Activated naive CD8-positive, alpha-beta T cell treated with anti-CD3 and anti-CD28 coated beads for 36 hours (primary cell): ENCODE measurements at regions not wholly inside any gene's neighbourhood (a gene's known extent, or its start where the extent isn't known, plus 50 kb on each side); places are given as distances from the start of the nearest gene placed in this dataset.

Experiments
- DNase-seq: peaks from one replicate; pipeline ENCODE4 v3.0.0; 2021
- H3K27ac Mint-ChIP-seq: one replicate; pipeline ENCODE4 v1.8.0; 2022; ENCODE audit warnings: mild to moderate bottlenecking, moderate library complexity, mixed read lengths
- H3K27me3 Mint-ChIP-seq: one replicate; pipeline ENCODE4 v1.8.0; 2022; ENCODE audit warnings: mild to moderate bottlenecking, mixed read lengths
- H3K36me3 Mint-ChIP-seq: one replicate; pipeline ENCODE4 v1.8.0; 2021; ENCODE audit warnings: mild to moderate bottlenecking, mixed read lengths
- H3K4me1 Mint-ChIP-seq: one replicate; pipeline ENCODE4 v1.8.0; 2021; ENCODE audit warnings: mixed read lengths
- H3K4me3 Mint-ChIP-seq: one replicate; pipeline ENCODE4 v1.8.0; 2022; ENCODE audit warnings: mild to moderate bottlenecking, moderate library complexity, mixed read lengths
- H3K9me3 Mint-ChIP-seq: one replicate; pipeline ENCODE4 v1.8.0; 2022; ENCODE audit warnings: mixed read lengths

- Mint-ChIP-seq H3K27me3 (no peaks in the 10 kb centered on the region), H3K4me1 (no peaks in the 10 kb centered on the region), H3K27ac (no peak overlapping the region), H3K4me3 (no peak overlapping the region), H3K9me3 (peaks cover 2% of the 10 kb centered on the region), H3K36me3 (no peaks in the 10 kb centered on the region)
- DNase-seq, result no peak
Observed at GRCh38 chr11:42620796-42621195, 691.0 kb upstream of the API5 start.

GRCh38 chr11:42625757-42626665 is 685.8 kb upstream of the API5 start:
- Mint-ChIP-seq H3K27me3 (no peaks in the 10 kb centered on the region), H3K9me3 (no peaks in the 10 kb centered on the region), H3K36me3 (no peaks in the 10 kb centered on the region), H3K4me1 (no peaks in the 10 kb centered on the region), H3K4me3 (no peak overlapping the region), H3K27ac (no peak overlapping the region)
- no peak for DNase-seq

GRCh38 chr11:42631220-42631843 is 680.5 kb upstream of the API5 start:
- Mint-ChIP-seq H3K4me1 (no peaks in the 10 kb centered on the region), H3K27ac (no peak overlapping the region), H3K4me3 (no peak overlapping the region), H3K27me3 (no peaks in the 10 kb centered on the region), H3K9me3 (peaks cover 1% of the 10 kb centered on the region), H3K36me3 (no peaks in the 10 kb centered on the region)
- DNase-seq, result no peak

GRCh38 chr11:42646959-42647358 is 664.8 kb upstream of the API5 start:
- H3K27me3 Mint-ChIP-seq, result no peaks in the 10 kb centered on the region
- no peak overlapping the region for H3K27ac Mint-ChIP-seq
- no peak overlapping the region for H3K4me3 Mint-ChIP-seq
- H3K9me3 Mint-ChIP-seq, result peaks cover 2% of the 10 kb centered on the region
- no peak for DNase-seq
- H3K4me1 Mint-ChIP-seq, result no peaks in the 10 kb centered on the region
- H3K36me3 Mint-ChIP-seq, result no peaks in the 10 kb centered on the region

DNA sequence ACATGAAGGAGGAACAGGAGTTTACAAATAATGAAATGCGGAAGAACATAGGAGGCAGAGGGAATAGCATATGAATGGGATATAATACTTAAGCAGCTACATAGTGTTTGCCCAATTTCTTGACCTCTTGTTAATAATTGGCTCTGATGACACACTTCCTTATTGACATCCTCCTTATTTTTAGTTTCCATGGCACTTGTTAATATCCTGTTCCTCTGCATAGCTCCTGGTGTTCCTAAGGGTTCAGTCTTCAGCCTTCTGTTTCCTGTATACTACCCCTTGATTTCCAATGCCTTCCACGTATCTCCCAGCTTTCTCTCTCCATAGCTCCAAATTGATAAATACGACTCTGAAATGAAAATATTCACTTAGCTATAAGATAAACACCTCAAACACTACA is 663.8 kb upstream of the API5 start:
- Mint-ChIP-seq H3K4me3 (no peak overlapping the region), H3K27me3 (no peaks in the 10 kb centered on the region), H3K36me3 (no peaks in the 10 kb centered on the region), H3K9me3 (peaks cover 2% of the 10 kb centered on the region), H3K4me1 (no peaks in the 10 kb centered on the region), H3K27ac (no peak overlapping the region)
- no peak for DNase-seq

DNA sequence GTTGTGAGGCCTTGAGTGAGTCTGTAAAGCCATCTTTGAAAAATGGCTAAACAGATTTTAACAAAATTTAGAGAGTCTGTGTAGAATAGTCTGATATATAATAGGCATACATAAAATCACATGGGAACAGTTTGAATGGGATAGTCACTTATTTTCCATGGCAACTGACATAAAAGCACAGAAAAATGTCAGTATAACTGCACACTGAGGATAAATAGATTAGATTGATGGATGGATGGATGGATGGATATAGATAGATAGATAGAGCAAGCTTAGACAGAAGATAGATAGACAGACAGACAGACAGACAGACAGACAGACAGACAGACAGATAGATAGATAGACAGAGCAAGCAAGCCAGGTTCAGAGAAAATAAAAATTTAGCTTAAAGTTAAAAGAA is 660.2 kb upstream of the API5 start:
- H3K4me3 Mint-ChIP-seq, result no peak overlapping the region
- H3K36me3 Mint-ChIP-seq, result no peaks in the 10 kb centered on the region
- H3K4me1 Mint-ChIP-seq, result no peaks in the 10 kb centered on the region
- peaks cover 3% of the 10 kb centered on the region for H3K9me3 Mint-ChIP-seq
- H3K27me3 Mint-ChIP-seq, result no peaks in the 10 kb centered on the region
- no peak overlapping the region for H3K27ac Mint-ChIP-seq
- no peak for DNase-seq

- no peak for DNase-seq
- peaks cover 5% of the 10 kb centered on the region for H3K9me3 Mint-ChIP-seq
Observed at GRCh38 chr11:42657169-42657568, 654.6 kb upstream of the API5 start.

DNA sequence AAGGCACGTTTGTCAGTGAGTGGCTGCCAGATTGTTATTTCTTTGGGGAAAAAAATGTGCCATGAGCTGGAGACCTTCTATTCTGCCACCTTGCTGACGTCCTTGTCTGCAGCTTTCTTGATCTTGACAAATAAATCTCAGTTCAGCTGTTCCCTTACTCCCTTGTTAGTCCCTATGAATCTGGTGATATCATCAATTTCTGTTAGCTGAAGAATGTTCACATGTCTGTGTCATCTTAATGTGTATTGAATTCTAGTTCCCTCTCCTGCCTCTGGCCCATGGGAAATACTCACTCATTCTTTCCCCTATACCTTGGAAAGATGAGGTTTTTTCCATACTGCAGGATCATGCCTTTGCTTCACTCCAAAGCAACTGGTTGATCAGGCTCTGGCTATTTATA is 649.9 kb upstream of the API5 start:
- H3K27me3 Mint-ChIP-seq, result no peaks in the 10 kb centered on the region
- no peaks in the 10 kb centered on the region for H3K4me1 Mint-ChIP-seq
- no peaks in the 10 kb centered on the region for H3K36me3 Mint-ChIP-seq
- H3K9me3 Mint-ChIP-seq, result peaks cover 3% of the 10 kb centered on the region
- no peak overlapping the region for H3K27ac Mint-ChIP-seq
- no peak for DNase-seq
- no peak overlapping the region for H3K4me3 Mint-ChIP-seq

More at GRCh38 chr11:42657169-42657568, 654.6 kb upstream of the API5 start:
- Mint-ChIP-seq H3K27me3 (no peaks in the 10 kb centered on the region), H3K4me3 (no peak overlapping the region), H3K27ac (no peak overlapping the region), H3K36me3 (no peaks in the 10 kb centered on the region), H3K4me1 (no peaks in the 10 kb centered on the region)

GRCh38 chr11:42669248-42669976 is 642.4 kb upstream of the API5 start:
- no peaks in the 10 kb centered on the region for H3K4me1 Mint-ChIP-seq
- H3K36me3 Mint-ChIP-seq, result no peaks in the 10 kb centered on the region
- H3K9me3 Mint-ChIP-seq, result peaks cover 10% of the 10 kb centered on the region
- no peaks in the 10 kb centered on the region for H3K27me3 Mint-ChIP-seq
- DNase-seq, result no peak
- H3K27ac Mint-ChIP-seq, result no peak overlapping the region
- no peak overlapping the region for H3K4me3 Mint-ChIP-seq

- Mint-ChIP-seq H3K4me3 (no peak overlapping the region), H3K27ac (no peak overlapping the region), H3K4me1 (no peaks in the 10 kb centered on the region), H3K27me3 (no peaks in the 10 kb centered on the region), H3K9me3 (peaks cover 12% of the 10 kb centered on the region), H3K36me3 (no peaks in the 10 kb centered on the region)
- no peak for DNase-seq
Observed at GRCh38 chr11:42674436-42674835, 637.4 kb upstream of the API5 start.

DNA sequence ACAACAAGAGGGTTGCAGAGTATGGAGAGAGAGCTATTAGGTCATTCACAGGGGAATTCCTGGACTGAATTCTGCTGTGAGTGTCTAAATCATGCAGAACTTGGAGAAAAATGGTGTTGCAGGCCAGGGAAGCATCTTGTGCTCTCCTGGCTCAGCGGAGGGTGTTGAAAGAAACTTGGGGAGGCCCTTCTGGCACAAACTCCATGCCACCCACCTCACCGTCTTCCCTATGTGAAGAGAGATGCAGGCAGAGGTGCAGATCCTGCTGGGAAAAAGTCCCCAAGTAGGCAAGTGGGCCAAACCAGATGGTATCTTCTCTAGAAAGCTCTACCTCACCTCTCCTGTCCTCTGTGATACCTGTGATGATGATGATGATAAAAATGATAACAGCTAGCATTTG is 604.3 kb upstream of the API5 start:
- H3K27ac Mint-ChIP-seq, result no peak overlapping the region

DNA sequence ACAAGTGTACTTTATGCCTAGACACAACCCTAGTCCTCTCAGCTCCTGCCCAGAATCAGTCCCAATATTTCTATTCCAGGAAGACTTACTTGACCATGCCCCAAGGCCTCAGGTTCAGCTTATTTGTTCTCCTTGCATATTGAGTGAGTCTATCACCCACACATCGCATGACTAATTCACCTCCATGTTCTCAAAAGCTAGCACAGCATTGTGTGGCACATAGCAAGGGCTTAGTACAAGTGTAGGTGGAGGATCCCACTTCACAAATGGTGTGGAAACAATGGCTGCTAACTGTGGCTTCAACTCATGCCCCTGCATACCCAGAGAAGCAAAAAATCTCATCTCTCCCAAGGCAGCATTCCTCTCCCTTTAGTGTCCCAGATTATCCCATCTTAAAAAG is 602.6 kb upstream of the API5 start:
- Mint-ChIP-seq H3K27ac (no peak overlapping the region), H3K9me3 (peaks cover 3% of the 10 kb centered on the region), H3K4me3 (no peak overlapping the region), H3K4me1 (no peaks in the 10 kb centered on the region), H3K27me3 (no peaks in the 10 kb centered on the region), H3K36me3 (no peaks in the 10 kb centered on the region)
- DNase-seq, result no peak

More for the DNA sequence above, 604.3 kb upstream of the API5 start:
- Mint-ChIP-seq H3K4me1 (no peaks in the 10 kb centered on the region), H3K36me3 (no peaks in the 10 kb centered on the region), H3K27me3 (no peaks in the 10 kb centered on the region), H3K9me3 (peaks cover 5% of the 10 kb centered on the region), H3K4me3 (no peak overlapping the region)
- no peak for DNase-seq

- Mint-ChIP-seq H3K9me3 (no peaks in the 10 kb centered on the region), H3K27ac (no peak overlapping the region), H3K4me1 (no peaks in the 10 kb centered on the region), H3K27me3 (no peaks in the 10 kb centered on the region), H3K4me3 (no peak overlapping the region), H3K36me3 (no peaks in the 10 kb centered on the region)
- DNase-seq, result no peak
Observed at GRCh38 chr11:42713279-42713678, 598.5 kb upstream of the API5 start.

DNA sequence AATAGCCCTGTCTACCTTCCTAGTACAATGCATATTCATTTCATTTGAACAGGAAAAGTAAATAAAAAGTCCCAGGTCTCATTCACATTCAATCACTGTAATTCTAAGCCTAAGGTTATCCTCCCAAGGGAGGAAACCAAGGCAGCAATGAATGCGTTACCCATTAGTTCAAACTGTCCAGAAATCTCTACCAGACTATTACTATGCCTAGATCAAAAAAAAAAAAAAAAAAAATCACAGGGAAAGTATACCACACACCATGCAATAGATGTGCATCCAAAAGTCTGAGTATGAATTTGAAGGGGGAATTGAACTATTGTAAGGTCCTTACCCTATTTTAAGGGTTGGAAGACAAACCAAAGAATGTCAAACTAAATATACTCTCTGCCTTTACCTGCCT is 598.0 kb upstream of the API5 start:
- DNase-seq, result no peak
- Mint-ChIP-seq H3K4me3 (no peak overlapping the region), H3K27me3 (no peaks in the 10 kb centered on the region), H3K4me1 (no peaks in the 10 kb centered on the region), H3K27ac (no peak overlapping the region), H3K36me3 (no peaks in the 10 kb centered on the region), H3K9me3 (no peaks in the 10 kb centered on the region)

DNA sequence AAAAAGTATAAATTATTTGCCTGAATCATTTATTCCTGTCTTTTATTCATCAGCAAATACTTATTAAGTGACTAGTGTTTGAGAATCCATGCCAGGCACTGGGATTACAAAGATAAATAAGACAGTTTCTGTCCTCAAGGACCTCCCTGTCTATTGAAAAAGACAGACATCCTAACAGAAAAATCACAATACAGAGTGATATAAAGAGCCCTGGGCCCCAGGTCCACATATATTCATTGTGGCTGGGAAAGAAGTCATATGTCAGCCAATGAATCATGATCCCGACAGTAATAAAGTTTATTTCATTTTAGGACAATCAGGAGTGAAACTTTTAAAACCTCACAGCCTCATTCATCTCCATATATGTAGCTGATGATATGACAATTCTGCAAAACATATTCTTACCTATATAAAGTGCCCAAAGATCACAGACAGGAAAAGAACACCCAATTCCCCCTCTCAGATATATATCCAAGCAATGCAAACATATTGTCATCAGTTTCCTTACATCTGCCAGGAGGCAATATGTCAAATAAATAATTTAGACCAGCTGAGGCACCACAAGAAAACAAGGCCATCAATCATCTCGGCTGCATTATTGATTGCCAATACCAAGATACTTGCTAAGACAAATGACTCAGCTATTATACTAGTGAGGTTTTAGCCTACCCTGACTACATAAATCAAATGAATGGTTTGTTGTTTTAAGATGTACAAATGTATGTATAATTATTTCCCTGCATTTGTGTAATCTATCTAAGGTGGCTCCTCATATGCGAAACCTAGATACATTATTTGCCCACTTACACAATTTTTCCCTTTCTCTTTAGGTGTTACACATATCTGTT is 590.9 kb upstream of the API5 start:
- Mint-ChIP-seq H3K9me3 (peaks cover 3% of the 10 kb centered on the region), H3K27ac (no peak overlapping the region), H3K36me3 (no peaks in the 10 kb centered on the region), H3K4me3 (no peak overlapping the region), H3K27me3 (no peaks in the 10 kb centered on the region), H3K4me1 (no peaks in the 10 kb centered on the region)
- no peak for DNase-seq
